ENCODE measurements at regions not wholly inside any gene's neighbourhood (a gene's known extent, or its start where the extent isn't known, plus 50 kb on each side); places are given as distances from the start of the nearest gene placed in this dataset.
"Not testable (repeated sequence)": the region's sequence is repeated elsewhere in the genome, so short reads cannot be mapped to it uniquely, and the experiment has no call there.

GRCh38 chr2:32874931-32875330, 71.8 kb upstream of the LTBP1 start:
- Histone ChIP-seq H3K27me3 (ENCODE audit: control insufficient read depth, insufficient read depth, low read length) (no peaks in the 10 kb centered on the region), H3K9me3 (ENCODE audit: control insufficient read depth, insufficient read depth, low read depth, low read length) (no peaks in the 10 kb centered on the region), H3K79me2 (ENCODE audit: control insufficient read depth, insufficient read depth, low read length) (no peaks in the 10 kb centered on the region), H2AFZ (ENCODE audit: low read length) (peak overlapping the region; percentile 18), H3K4me1 (ENCODE audit: control insufficient read depth, extremely low read depth, insufficient read depth, low read length) (no peaks in the 10 kb centered on the region), H3K9ac (ENCODE audit: insufficient read depth, low read length) (no peak overlapping the region), H4K20me1 (ENCODE audit: control insufficient read depth, extremely low read depth, insufficient read depth, low read length) (no peaks in the 10 kb centered on the region), H3K36me3 (ENCODE audit: control insufficient read depth, insufficient read depth, low read length) (no peaks in the 10 kb centered on the region), H3K27ac (ENCODE audit: insufficient read depth, low read length) (no peak overlapping the region), H3K4me3 (replicated peaks in 1 of 4; ENCODE audit: control extremely low read depth in 1 of 4, insufficient read depth in 1 of 4, low read depth in 3 of 4, low read length in 4 of 4) (peak overlapping the region in 1 of 4 experiments; percentile 32), H3K4me2 (ENCODE audit: extremely low read depth, insufficient read depth, low read length) (peak overlapping the region; percentile 8)
- TF ChIP-seq, protein P1, sequence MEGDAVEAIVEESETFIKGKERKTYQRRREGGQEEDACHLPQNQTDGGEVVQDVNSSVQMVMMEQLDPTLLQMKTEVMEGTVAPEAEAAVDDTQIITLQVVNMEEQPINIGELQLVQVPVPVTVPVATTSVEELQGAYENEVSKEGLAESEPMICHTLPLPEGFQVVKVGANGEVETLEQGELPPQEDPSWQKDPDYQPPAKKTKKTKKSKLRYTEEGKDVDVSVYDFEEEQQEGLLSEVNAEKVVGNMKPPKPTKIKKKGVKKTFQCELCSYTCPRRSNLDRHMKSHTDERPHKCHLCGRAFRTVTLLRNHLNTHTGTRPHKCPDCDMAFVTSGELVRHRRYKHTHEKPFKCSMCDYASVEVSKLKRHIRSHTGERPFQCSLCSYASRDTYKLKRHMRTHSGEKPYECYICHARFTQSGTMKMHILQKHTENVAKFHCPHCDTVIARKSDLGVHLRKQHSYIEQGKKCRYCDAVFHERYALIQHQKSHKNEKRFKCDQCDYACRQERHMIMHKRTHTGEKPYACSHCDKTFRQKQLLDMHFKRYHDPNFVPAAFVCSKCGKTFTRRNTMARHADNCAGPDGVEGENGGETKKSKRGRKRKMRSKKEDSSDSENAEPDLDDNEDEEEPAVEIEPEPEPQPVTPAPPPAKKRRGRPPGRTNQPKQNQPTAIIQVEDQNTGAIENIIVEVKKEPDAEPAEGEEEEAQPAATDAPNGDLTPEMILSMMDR (conservative IDR thresholded peaks at IDR 0.05 in 1 of 2, IDR thresholded peaks at IDR 0.05 in 1 of 2; ENCODE audit: low read depth in 1 of 2, low read length in 2 of 2), result no peak
- no peak for TF ChIP-seq EZH2 (IDR thresholded peaks at IDR 0.05; ENCODE audit: low read length, missing control alignments)
- DNase-seq (ENCODE audit: low read depth in 2 of 2), result peak in 1 of 2 donors; percentile 21

DNA sequence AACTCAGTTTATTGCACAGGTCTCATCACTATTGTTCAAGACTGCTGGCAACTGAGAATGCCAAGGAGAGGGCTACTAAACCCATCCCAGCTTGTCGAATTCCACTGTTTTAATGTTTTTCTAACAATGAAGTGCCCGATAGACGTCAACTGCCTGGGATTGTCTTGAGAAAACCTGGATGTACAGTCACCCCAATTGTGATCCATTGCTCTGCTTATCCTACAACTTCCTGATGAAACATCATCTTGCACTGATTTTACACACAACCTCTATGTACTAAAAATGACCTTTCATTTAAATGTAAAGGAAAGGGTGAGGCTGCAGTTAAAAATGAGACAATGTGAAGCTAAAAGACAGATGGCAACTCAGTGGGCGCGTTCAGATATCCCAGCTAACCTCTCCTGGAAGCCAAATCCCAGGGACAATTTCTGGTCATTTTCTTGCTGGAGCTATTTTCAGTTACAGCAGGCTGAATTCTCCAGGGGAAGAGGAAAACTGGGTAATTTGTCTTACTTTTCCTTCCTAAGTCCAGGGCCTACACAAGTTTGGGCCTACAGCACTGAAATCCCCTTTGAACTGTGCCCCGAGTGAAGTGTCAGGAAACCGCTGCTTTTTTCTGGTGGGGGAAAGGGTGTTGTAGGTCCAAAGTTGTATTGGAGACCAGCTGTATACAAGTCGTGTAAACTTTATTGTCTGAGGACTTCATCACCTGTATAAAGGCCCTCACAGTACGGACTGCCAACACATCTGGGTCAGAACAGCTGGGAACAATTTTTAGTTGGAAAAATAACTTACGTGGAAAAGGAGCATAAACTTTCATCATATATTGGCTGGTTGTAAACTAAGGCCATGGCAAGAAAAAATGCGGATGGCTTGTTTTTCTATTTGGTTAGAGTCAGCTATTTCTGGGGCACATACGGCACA, 68.9 kb upstream of the LTBP1 start:
- Histone ChIP-seq H3K27ac (ENCODE audit: insufficient read depth, low read length) (no peak overlapping the region), H3K9ac (ENCODE audit: insufficient read depth, low read length) (no peak overlapping the region), H3K4me1 (ENCODE audit: control insufficient read depth, extremely low read depth, insufficient read depth, low read length) (no peaks in the 10 kb centered on the region), H3K4me2 (ENCODE audit: extremely low read depth, insufficient read depth, low read length) (no peak overlapping the region), H2AFZ (ENCODE audit: low read length) (no peak overlapping the region), H3K9me3 (ENCODE audit: control insufficient read depth, insufficient read depth, low read depth, low read length) (no peaks in the 10 kb centered on the region), H3K36me3 (ENCODE audit: control insufficient read depth, insufficient read depth, low read length) (no peaks in the 10 kb centered on the region), H4K20me1 (ENCODE audit: control insufficient read depth, extremely low read depth, insufficient read depth, low read length) (no peaks in the 10 kb centered on the region), H3K27me3 (ENCODE audit: control insufficient read depth, insufficient read depth, low read length) (no peaks in the 10 kb centered on the region), H3K79me2 (ENCODE audit: control insufficient read depth, insufficient read depth, low read length) (no peaks in the 10 kb centered on the region), H3K4me3 (replicated peaks in 1 of 4; ENCODE audit: control extremely low read depth in 1 of 4, insufficient read depth in 1 of 4, low read depth in 3 of 4, low read length in 4 of 4) (no peak overlapping the region)
- TF ChIP-seq, protein P1 (conservative IDR thresholded peaks at IDR 0.05 in 1 of 2, IDR thresholded peaks at IDR 0.05 in 1 of 2; ENCODE audit: low read depth in 1 of 2, low read length in 2 of 2), result no peak
- no peak for TF ChIP-seq EZH2 (IDR thresholded peaks at IDR 0.05; ENCODE audit: low read length, missing control alignments)
- no peak for DNase-seq (ENCODE audit: low read depth in 2 of 2)

- not testable (repeated sequence) for H3K9me3 ChIP-seq (ENCODE audit: control insufficient read depth, insufficient read depth, low read depth, low read length); H3K36me3 ChIP-seq (ENCODE audit: control insufficient read depth, insufficient read depth, low read length); H3K4me3 ChIP-seq (replicated peaks in 1 of 4; ENCODE audit: control extremely low read depth in 1 of 4, insufficient read depth in 1 of 4, low read depth in 3 of 4, low read length in 4 of 4); H3K9ac ChIP-seq (ENCODE audit: insufficient read depth, low read length); H2AFZ ChIP-seq (ENCODE audit: low read length); H3K27ac ChIP-seq (ENCODE audit: insufficient read depth, low read length); H3K27me3 ChIP-seq (ENCODE audit: control insufficient read depth, insufficient read depth, low read length); H3K4me1 ChIP-seq (ENCODE audit: control insufficient read depth, extremely low read depth, insufficient read depth, low read length); DNase-seq (ENCODE audit: low read depth in 2 of 2); H3K4me2 ChIP-seq (ENCODE audit: extremely low read depth, insufficient read depth, low read length); H3K79me2 ChIP-seq (ENCODE audit: control insufficient read depth, insufficient read depth, low read length); H4K20me1 ChIP-seq (ENCODE audit: control insufficient read depth, extremely low read depth, insufficient read depth, low read length)
Observed at GRCh38 chr2:32879943-32880342, 66.8 kb upstream of the LTBP1 start.
